Fibroblast of upper back skin (primary cell): ENCODE measurements at regions not wholly inside any gene's neighbourhood (a gene's known extent, or its start where the extent isn't known, plus 50 kb on each side); places are given as distances from the start of the nearest gene placed in this dataset.
"Not testable (repeated sequence)": the region's sequence is repeated elsewhere in the genome, so short reads cannot be mapped to it uniquely, and the experiment has no call there.

Experiments used
- DNase-seq: peaks from one replicate; pipeline ENCODE4 v3.0.0-alpha.2; 2013

DNA sequence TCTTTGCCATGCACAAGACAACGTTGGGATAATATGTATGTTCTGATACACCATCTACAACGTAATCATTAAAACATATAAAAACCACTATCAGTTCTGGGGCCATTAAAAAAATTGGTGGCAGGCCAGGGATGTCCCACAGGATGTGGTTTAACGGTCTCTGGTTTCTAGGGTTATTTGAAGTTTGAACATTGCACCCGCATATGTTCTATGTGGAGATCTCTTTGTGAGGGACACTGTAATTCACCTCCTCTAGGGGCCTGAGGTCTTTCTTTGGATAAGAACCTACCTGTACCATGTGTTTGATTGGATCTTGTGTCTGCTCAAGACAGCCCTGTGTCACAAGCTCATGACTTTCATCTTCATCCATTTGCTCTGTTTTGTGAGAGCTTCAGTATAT, 73.2 kb downstream of the GGTLC2 start:
- no peak for DNase-seq

DNA sequence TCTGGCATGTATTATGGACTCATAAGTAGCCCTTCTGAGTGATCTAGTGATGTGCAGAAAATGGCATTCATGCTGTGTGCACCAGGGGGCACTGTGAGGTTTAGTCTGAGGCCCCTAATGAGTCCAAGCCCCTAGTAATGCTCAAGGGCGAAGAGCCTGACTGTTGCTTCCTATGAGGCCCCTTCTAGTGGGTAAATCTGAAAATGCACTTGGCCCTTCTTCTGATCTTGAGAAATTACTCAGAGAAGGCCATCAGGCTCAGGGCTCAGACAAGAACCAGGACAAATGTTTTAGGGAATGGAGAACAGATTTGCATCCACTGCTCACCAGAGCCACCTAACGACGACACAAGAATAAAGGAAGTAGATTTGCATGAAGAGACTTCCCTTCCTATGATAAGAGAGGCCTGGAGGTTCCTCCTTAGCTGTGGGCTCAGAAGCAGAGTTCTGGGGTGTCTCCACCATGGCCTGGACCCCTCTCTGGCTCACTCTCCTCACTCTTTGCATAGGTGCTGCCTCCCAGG, 75.8 kb downstream of the GGTLC2 start:
- DNase-seq = peak; percentile 28

DNA sequence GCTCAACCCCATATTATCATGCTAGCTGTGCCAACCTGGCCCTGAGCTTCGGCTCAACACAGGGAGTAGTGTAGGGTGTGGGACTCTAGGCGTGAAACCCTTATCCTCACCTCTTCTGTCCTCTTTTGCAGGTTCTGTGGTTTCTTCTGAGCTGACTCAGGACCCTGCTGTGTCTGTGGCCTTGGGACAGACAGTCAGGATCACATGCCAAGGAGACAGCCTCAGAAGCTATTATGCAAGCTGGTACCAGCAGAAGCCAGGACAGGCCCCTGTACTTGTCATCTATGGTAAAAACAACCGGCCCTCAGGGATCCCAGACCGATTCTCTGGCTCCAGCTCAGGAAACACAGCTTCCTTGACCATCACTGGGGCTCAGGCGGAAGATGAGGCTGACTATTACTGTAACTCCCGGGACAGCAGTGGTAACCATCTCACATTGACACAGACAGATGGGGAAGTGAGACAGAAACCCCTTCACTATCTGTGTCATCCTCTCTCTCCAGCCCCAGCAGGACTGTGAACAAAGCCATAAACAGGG, 76.4 kb downstream of the GGTLC2 start:
- DNase-seq = no peak

DNA sequence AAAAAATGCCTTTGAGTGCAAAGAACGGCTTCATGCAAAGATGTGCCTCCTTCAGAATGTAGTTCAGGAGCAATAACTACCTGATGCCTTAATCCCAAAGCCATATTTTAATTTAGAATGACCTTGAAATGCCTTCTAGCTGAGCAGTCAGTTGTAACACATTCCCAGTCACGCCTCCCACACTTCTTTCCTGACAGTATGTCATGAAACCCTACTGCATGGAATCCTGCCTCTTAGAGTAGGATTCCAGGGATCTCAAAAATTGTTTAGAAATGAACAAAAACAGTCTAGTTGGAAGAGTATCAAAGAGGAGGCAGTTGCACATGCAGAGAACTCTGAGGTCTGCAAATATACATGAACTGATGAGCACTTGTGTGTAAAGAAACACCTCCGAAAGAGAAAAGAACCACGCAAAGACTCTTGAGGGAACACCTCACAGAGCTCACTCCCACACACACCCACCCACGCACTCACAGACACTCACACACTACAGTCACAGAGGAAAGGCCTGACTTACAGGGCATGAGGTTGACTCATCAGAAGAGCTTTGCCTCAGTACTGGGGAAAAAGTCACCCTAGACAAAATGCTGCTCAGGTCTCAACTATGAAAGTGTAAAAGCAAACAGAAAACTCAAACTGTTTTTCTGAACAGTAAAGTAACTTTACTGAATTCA, 77.4 kb downstream of the GGTLC2 start:
- DNase-seq = peak; percentile 9

DNA sequence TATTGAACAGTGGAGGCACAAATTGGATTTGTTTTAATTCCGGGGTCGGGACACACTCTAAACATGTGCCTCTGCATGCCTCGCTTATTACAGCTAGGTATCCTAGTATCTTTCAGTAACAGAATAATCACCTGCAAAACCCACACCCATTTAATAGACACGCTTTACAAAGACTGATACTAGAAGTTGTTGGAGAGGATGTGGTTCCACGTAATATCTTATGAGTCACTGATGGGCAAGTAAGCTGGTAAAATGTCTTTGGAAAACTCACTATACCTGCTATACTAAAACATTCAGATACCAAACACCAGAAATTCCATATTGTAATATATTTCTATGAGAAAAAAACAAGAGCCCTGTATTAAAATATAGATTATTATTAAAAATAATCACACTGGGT, 84.0 kb downstream of the GGTLC2 start:
- DNase-seq = no peak

DNA sequence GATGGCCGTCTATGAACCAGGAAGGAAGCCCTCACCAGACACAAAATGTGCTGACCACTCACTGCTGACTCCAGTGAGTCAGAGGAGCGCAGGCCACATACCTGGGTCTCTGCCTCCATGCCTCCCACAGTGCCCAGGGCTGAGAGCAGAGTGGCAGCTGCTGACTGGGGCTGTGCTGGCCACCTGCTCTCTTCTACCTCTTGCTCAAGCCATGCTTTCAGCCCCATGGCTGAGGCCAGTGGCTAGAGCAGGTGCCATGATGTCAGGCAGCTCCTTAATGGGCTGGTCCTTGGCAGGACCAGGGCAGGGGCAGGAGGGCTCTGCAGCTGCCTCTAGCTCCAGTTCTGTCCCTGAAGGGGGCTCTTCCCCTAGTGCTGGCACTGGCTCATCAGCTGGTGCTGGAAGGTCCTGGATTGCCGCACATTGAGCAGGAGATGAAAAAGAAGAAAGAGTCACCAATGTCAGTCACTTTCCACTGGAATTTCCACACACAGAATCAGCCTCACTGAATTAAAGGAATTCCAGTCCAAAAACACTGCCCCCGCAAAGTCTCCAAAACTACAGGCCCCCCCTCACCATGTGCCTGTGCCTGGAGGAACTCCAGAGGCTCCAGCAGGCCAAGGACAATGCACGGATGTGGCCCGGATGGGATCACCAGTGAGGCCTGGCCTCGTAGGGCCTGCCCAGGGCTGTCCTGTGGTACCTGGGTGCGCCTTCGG, 86.4 kb downstream of the GGTLC2 start:
- DNase-seq = no peak

DNA sequence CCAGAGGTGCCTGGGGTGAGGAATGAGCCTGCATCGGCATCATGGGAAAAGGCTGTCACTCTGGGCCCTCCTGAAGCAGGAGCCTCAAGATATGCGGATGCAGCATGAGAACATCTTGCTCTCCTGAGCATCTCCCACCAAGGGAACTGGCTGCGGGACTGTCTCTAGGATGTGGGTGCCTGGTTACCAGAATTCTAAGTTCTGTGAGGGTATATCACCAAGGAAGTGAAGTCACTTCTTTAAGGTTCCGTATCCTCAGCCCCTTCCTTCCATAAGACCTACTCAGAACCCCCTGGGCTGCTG, 86.9 kb downstream of the GGTLC2 start:
- no peak for DNase-seq

DNA sequence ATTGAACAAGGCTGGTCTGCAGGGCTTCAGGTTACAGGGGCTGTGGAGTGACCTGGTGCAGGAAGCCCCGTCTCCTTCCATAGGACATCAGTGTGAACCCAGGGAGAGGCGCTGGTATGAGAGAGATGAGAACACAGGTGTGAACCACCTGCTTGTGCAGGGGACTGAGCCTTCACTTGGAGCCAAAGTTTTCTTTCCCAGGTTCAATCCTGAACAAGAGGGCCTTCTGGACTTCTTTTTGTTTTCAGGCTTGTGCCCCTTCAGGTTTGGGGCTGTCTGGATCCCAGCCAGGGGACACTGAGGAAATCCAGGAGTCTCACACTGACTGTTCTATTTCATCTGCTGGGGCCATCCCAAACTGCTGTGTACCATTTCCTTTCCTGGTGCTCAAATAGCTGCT, 88.6 kb downstream of the GGTLC2 start:
- not testable (repeated sequence) for DNase-seq

DNA sequence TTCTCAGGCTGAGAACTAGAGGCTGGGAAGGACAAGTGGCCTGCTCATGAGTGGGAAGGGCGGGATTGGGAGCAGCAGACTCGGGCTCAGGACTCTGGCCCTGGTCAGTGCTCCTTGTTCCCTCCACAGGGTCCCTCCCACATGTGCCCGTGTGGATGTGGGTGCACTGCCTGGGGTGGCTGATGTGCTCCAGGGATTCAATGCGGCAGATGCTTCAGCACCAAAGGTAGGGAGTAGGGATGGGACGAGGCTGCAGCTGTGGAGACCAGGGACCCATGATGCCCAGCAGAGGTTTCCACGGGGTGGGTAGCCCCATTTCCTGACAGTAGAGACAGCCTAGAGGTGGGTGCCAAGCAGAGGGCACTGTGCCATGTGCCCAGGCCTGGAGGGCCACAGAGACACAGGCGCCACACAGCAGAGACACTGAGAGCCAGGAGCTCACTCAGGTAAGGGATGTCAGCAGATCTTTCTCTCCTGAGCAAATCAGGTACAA, 89.5 kb downstream of the GGTLC2 start:
- no peak for DNase-seq

DNA sequence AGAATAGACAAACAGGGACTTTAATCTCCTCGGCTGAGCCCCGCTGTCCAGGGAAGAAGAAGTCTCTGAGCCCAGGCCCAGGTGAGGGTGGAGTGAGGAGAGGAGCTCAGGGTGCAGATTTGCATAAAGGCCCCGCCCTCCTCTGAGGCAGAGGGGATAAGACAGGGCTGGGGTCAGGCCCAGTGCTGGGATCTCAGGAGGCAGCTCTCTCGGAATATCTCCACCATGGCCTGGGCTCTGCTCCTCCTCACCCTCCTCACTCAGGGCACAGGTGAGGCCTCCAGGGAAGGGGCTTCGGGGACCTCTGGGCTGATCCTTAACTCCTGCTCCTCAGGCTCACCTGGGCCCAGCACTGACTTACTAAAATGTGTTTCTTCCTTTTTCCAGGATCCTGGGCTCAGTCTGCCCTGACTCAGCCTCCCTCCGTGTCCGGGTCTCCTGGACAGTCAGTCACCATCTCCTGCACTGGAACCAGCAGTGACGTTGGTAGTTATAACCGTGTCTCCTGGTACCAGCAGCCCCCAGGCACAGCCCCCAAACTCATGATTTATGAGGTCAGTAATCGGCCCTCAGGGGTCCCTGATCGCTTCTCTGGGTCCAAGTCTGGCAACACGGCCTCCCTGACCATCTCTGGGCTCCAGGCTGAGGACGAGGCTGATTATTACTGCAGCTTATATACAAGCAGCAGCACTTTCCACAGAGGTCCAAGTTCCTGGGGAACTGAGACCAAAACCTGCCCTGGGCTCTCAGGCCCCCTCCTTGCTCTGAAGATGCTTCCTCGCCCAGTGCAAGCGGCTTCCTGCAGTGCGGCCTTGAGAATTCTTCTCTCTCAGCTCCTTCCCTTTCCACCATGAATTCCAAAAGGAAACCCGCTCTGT, 90.2 kb downstream of the GGTLC2 start:
- not testable (repeated sequence) for DNase-seq

DNA sequence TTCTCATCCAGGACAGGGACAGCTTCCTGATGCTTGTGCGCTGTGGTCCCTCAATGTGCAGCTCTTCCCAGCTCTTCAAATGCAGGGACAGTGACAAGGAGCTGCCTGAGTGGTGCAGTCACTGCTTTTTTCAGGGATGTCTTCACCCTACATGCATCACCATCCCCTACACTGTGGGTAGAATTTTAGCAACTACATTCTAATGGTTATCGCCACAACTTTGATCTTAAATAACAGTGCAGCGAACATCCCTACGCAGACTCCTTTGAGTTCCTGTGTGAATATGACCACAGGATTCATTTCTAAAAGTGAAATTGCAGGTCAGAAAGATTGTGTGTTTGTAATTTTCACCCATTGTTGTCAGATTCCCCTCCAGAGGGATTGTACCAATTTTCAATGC, 90.9 kb downstream of the GGTLC2 start:
- DNase-seq = not testable (repeated sequence)

DNA sequence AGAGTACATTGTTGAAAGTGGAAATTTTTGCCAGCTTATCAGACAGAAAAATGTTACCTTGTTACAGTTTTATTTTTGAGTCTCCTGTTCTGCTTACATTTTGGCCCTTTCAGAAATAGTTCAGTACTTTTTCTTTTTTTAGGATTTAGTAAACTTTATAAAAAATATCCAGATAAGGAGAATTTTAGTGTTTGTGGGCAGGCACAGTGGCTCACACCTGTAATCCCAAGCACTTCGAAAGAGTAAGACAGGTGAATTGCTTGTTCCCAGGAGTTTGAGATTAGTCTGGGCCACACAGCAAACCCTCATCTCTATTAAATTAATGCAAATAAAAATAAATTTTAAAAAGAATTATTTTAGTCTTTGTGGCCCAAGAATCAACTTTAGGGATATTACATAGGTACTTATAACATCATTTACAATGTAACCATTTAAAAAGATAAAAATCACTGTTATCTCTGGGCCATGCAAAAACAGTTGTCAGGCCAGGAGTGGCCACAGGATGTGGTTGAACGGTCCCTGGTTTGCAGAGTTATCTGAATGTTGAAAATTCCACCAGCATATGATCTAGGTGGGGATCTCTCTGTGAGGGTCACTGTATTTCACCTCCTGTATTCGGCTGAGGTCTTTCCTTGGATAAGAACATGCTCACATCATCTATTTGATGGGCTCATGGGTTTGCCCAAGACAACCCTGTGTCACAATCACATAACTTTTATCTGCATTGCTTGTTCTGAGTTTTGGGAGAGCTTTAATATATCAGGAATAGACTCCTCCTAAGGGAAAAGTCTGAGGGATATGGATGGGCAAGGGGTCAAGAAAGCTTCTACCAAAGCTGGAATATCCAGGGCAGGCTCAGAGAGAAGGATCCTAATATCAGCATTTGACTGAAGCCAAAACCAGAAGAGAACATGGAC, 91.5 kb downstream of the GGTLC2 start:
- no peak for DNase-seq

DNA sequence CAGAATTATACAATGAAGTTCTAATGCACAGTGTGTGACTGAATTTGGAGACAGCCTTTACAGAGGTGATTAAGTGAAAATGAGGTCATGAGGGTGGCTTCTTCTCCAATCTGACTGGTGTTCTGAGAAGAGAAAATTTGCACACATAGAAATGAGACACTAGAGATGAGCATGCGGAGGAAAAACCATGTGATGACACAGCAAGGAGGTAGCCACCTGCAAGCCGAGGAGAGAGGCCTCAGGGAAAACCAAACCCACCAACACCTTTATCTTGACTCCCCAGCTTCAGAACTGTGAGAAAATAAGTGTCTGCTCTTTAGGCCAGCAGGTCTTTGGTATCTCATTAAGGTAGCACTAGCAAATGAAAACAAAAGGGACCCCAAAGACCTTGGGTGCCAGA, 93.2 kb downstream of the GGTLC2 start:
- no peak for DNase-seq

DNA sequence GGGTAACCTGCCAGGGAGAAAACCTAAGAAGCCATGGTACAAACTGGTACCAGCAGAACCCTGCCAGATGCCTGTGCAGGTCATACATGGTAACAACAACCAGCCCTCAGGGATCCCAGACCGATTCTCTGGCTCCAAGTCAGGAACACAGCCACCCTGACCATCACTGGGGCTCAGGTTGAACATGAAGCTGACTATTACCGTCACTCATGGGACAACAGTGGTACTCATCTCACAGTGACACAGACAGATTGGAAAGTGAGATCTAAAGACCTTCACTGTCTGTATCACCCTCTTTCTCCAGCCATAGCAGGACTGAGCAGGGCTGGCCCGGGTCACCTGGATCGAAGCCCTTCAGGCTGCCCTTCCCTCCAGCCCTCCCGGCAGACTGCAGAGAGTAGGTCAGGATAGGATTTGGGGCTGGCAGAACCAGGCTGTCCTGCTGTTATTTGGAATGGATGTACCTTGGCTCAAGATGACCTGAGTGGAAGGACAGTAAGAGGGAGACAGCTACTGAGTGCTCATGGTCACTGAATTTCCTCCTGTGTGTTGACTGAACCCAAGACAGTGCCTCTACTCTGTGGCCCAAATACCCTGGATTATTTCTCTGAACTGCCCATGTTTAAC, 94.7 kb downstream of the GGTLC2 start:
- no peak for DNase-seq

DNA sequence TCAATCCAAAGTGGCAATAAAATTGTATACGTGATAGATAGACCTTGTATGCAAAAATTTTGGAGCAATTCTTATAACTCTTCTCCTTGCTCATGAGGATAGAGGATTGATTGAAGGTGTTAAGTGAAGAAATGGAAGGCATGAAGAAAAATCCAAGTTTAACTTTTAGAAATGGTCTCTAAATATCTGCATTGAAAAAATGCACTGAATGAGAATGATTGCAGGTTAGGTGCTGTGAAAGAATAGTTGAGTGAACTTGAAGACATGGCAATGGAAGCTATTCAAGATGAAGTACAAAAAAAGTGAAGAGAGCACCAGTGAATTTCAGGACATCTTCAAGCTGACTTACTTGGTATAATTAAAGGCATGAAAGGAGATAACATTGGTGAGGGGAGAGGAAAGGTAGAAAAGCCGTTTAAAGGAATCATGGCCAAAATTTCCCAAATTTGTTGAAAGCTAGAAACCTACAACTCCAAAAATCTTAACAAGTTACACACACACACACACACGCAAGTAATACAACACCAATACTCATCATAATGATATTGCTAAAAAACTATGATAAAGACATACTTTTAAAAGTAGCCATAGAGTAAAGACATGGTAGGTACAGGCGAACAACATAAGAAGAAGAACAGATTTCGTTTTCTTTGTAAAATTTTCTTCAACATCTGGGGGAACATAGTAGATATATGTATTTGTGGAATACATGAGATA, 96.3 kb downstream of the GGTLC2 start:
- no peak for DNase-seq

DNA sequence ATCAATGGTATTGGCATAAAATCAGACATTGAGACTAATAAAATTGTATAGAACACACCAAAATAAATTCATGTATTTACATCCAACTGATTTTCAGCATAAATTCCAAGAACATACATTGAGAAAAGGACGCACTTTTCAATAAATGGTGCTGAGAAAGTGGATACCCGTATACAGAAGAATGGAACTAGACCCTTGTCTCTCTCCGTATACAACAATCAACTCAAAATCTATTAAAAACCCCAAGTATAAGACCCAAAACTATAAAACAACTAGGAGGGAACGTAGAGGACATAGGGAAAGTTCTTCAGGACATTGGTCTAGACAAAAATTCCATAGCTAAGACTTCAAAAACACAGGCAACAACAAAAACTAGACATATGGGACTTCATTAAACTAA, 97.4 kb downstream of the GGTLC2 start:
- no peak for DNase-seq

DNA sequence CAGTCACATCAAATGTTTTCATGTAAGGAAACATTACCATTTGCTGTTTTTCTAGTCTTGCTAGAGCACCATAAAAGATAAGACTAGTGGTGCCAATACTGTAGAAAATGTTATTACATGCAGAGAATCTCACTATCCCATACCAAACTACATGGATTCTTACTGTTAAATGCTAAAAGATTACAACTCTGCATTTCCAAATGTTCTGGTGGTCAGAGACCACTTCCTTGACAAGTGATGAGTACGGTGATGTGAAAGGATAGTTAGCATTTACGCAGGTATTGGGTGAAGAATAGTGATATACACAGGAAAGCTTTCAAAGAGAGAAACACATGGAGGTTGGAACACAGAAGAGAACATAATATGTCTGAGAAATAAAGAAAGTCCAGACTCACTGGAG, 98.2 kb downstream of the GGTLC2 start:
- no peak for DNase-seq

DNA sequence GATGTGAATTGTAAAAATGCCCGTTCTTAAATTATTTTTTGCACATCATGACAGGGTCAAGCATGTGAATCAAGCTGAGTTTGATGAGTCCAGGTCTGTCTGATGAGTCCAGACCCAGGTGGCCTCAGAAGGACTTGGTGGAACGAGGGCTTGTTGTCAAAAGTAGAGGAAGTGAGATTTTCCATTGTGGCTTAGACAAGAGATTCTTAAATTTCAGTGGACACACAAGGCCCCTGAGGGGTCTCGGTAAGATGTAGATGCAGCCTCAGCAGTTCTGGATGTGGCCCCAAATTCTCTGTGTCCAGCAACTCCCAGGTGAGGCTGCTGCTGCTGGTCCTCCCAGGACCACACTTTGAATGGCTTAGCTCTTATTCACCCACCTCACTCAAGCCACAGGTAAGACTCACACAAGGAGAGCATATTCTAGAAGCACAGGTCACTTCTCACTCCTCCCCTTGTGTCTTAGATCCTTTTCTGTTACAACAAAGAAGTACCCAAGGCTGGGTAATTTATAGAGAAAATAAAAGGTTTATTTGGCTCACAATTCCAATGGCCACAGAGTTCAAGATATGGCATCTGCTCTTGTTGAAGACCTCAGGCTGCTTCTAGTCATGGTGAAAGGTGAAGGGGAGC, 98.8 kb downstream of the GGTLC2 start:
- DNase-seq = no peak

DNA sequence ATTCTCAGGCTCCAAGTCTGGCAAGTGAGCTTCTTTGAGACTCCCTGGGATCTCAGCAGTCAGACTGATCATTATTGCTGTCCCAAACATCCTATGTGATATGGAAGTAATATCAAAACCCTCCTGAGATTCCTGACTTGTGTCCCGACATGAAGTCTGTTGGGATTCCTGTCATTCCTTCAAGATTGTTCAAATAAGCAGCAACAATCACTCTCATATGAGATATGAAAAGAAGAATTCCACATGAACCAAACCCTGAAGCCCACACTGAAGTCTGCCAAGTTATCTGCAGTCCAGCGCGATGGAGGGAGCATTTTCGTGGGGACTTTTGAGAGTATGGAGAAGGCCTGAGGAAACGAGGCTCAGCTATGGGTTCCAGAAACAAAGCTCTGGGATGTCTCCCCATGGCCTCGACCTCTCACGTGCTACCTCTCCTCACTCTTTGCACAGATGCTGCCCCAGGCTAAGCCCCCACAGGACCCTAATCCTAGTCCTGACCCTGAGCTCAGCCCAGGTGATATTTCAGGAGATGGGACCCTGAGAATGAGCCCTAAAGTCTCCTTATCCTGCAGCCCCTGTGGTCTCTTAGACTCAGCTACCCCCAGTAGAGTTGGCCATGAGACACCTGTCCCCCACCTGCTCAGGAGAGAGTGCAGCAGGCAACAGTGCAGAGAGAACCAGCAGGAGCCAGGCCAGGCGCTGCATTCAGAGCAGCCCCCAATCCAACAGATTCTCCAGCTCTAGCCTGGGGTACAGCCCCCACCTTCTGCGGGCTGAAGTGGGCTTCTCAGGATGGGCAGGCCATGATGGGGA, 100.2 kb downstream of the GGTLC2 start:
- DNase-seq = no peak
